ENCODE measurements at regions not wholly inside any gene's neighbourhood (a gene's known extent, or its start where the extent isn't known, plus 50 kb on each side); places are given as distances from the start of the nearest gene placed in this dataset.

DNA sequence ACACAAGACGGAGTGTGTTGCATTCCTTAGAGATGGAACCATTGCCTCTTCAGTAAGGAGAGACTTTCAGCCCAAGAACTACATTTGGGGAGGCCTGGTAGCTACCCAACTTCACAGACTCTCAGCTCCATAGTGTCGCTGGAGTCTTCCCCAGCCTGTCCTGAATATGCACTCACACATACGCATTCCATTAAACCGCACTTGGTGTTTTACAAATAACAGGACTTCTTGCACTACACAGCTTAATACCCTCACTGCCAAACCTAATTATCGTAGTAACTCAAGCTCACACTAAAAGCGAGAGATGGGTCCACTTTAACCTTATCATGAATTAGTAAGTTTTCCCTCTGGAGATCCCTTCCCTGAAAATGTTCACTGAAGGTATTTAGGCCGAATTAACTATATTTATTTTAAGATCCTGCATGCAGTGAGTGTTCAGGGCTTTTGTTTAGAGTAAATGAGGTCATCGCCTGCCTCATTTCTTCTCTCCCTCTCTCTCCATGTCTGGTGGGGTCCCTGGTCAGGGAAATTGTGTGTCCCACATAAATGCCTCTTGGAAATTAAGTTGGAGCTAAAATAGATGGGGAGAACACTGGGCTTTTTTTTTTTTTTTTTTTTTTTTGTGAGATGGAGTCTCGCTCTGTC lies 171.9 kb downstream of the FAM43A start:
- H3K4me1 ChIP-seq (ENCODE audit: control insufficient read depth in 5 of 5, insufficient read depth in 5 of 5, low read length in 5 of 5): peaks cover 0 to 13% (median 3%) of the 10 kb centered on the region in 5 donors
- no peaks in the 10 kb centered on the region for H3K9me3 ChIP-seq (ENCODE audit: control insufficient read depth in 5 of 5, low read length in 5 of 5)
- H3K36me3 ChIP-seq (ENCODE audit: control insufficient read depth in 5 of 5, insufficient read depth in 5 of 5, low read length in 5 of 5): no peaks in the 10 kb centered on the region
- H3K9ac ChIP-seq (ENCODE audit: low read length in 5 of 5): no peak overlapping the region
- H3K27ac ChIP-seq (ENCODE audit: low read depth, low read length): no peak overlapping the region
- no peak overlapping the region for H3K4me3 ChIP-seq (ENCODE audit: low read depth in 1 of 5, low read length in 5 of 5)
- no peaks in the 10 kb centered on the region for H3K27me3 ChIP-seq (ENCODE audit: control insufficient read depth in 5 of 5, insufficient read depth in 4 of 5, low read length in 5 of 5)

GRCh38 chr3:194858382-194858781 lies 172.7 kb downstream of the FAM43A start:
- H3K27me3 ChIP-seq (ENCODE audit: control insufficient read depth in 5 of 5, insufficient read depth in 4 of 5, low read length in 5 of 5): no peaks in the 10 kb centered on the region
- no peaks in the 10 kb centered on the region for H3K36me3 ChIP-seq (ENCODE audit: control insufficient read depth in 5 of 5, insufficient read depth in 5 of 5, low read length in 5 of 5)
- no peaks in the 10 kb centered on the region for H3K9me3 ChIP-seq (ENCODE audit: control insufficient read depth in 5 of 5, low read length in 5 of 5)
- H3K9ac ChIP-seq (ENCODE audit: low read length in 5 of 5): no peak overlapping the region
- H3K4me1 ChIP-seq (ENCODE audit: control insufficient read depth in 5 of 5, insufficient read depth in 5 of 5, low read length in 5 of 5): peaks cover 0 to 13% (median 3%) of the 10 kb centered on the region in 5 donors
- no peak overlapping the region for H3K27ac ChIP-seq (ENCODE audit: low read depth, low read length)
- no peak overlapping the region for H3K4me3 ChIP-seq (ENCODE audit: low read depth in 1 of 5, low read length in 5 of 5)

DNA sequence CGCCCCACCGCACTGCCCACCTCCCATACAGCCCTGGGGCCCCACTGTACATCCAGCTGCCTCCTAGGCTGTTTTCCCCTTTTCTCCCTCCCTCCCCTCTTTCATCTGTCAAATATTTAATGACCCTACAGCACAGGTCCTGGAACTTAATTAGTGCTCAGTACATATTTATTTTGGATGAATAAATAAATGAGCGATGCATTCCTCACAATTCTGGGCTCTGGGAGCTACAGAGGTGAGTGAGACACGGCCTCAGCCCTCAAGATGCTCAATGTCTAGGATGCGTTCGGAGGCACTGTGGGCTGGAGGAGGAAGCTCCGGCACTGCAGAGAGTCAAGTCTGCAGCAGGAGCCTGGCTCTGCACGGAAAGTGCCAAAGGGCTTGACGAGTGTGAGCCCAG lies 175.0 kb downstream of the FAM43A start:
- Histone ChIP-seq H3K4me3 (ENCODE audit: low read depth in 1 of 5, low read length in 5 of 5) (no peak overlapping the region), H3K27ac (ENCODE audit: low read depth, low read length) (no peak overlapping the region), H3K27me3 (ENCODE audit: control insufficient read depth in 5 of 5, insufficient read depth in 4 of 5, low read length in 5 of 5) (no peaks in the 10 kb centered on the region), H3K9ac (ENCODE audit: low read length in 5 of 5) (no peak overlapping the region), H3K9me3 (ENCODE audit: control insufficient read depth in 5 of 5, low read length in 5 of 5) (no peaks in the 10 kb centered on the region), H3K36me3 (ENCODE audit: control insufficient read depth in 5 of 5, insufficient read depth in 5 of 5, low read length in 5 of 5) (no peaks in the 10 kb centered on the region), H3K4me1 (ENCODE audit: control insufficient read depth in 5 of 5, insufficient read depth in 5 of 5, low read length in 5 of 5) (peaks cover 0 to 14% (median 5%) of the 10 kb centered on the region in 5 donors)

- no peaks in the 10 kb centered on the region for H3K27me3 ChIP-seq (ENCODE audit: control insufficient read depth in 5 of 5, insufficient read depth in 4 of 5, low read length in 5 of 5)
- peaks cover 0 to 18% (median 5%) of the 10 kb centered on the region in 5 donors for H3K4me1 ChIP-seq (ENCODE audit: control insufficient read depth in 5 of 5, insufficient read depth in 5 of 5, low read length in 5 of 5)
- H3K27ac ChIP-seq (ENCODE audit: low read depth, low read length): no peak overlapping the region
- no peak overlapping the region for H3K9ac ChIP-seq (ENCODE audit: low read length in 5 of 5)
- H3K4me3 ChIP-seq (ENCODE audit: low read depth in 1 of 5, low read length in 5 of 5): no peak overlapping the region
- no peaks in the 10 kb centered on the region for H3K9me3 ChIP-seq (ENCODE audit: control insufficient read depth in 5 of 5, low read length in 5 of 5)
- no peaks in the 10 kb centered on the region for H3K36me3 ChIP-seq (ENCODE audit: control insufficient read depth in 5 of 5, insufficient read depth in 5 of 5, low read length in 5 of 5)
Measured at GRCh38 chr3:194861375-194861774, 175.7 kb downstream of the FAM43A start.

DNA sequence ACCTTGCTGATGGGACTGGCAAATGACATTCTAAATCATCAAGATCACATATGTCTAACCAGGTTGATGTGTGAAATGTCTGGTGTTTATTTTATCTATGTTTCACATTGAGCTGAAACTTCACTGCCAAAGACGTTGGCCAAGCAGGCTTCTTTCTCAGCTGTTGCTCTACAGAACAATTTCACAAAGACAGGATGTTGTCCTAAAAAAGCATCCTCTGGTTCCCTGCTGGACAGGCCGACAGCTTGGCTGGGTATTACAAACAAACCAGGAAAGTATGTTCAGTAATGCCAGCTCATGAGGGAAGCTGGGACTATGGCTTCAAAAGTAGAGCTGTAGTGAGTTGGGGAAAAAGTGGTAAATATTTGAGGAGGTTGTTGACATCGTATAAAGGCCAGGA lies 179.4 kb downstream of the FAM43A start:
- Histone ChIP-seq H3K4me3 (ENCODE audit: low read depth in 1 of 5, low read length in 5 of 5) (no peak overlapping the region), H3K9me3 (ENCODE audit: control insufficient read depth in 5 of 5, low read length in 5 of 5) (peaks cover 0 to 4% (median 3%) of the 10 kb centered on the region in 5 donors), H3K4me1 (ENCODE audit: control insufficient read depth in 5 of 5, insufficient read depth in 5 of 5, low read length in 5 of 5) (peaks cover 5 to 39% (median 14%) of the 10 kb centered on the region in 5 donors), H3K36me3 (ENCODE audit: control insufficient read depth in 5 of 5, insufficient read depth in 5 of 5, low read length in 5 of 5) (no peaks in the 10 kb centered on the region), H3K9ac (ENCODE audit: low read length in 5 of 5) (peak overlapping the region in 1 of 5 donors; percentile 12), H3K27me3 (ENCODE audit: control insufficient read depth in 5 of 5, insufficient read depth in 4 of 5, low read length in 5 of 5) (no peaks in the 10 kb centered on the region), H3K27ac (ENCODE audit: low read depth, low read length) (no peak overlapping the region)

GRCh38 chr3:194865615-194866014 lies 179.9 kb downstream of the FAM43A start:
- H3K27ac ChIP-seq (ENCODE audit: low read depth, low read length): no peak overlapping the region
- peaks cover 5 to 39% (median 16%) of the 10 kb centered on the region in 5 donors for H3K4me1 ChIP-seq (ENCODE audit: control insufficient read depth in 5 of 5, insufficient read depth in 5 of 5, low read length in 5 of 5)
- H3K4me3 ChIP-seq (ENCODE audit: low read depth in 1 of 5, low read length in 5 of 5): no peak overlapping the region
- no peaks in the 10 kb centered on the region for H3K36me3 ChIP-seq (ENCODE audit: control insufficient read depth in 5 of 5, insufficient read depth in 5 of 5, low read length in 5 of 5)
- peaks cover 0 to 2% (median 0%) of the 10 kb centered on the region in 5 donors for H3K27me3 ChIP-seq (ENCODE audit: control insufficient read depth in 5 of 5, insufficient read depth in 4 of 5, low read length in 5 of 5)
- H3K9me3 ChIP-seq (ENCODE audit: control insufficient read depth in 5 of 5, low read length in 5 of 5): peaks cover 0 to 6% (median 4%) of the 10 kb centered on the region in 5 donors
- peak overlapping the region in 1 of 5 donors; percentile 12 for H3K9ac ChIP-seq (ENCODE audit: low read length in 5 of 5)

DNA sequence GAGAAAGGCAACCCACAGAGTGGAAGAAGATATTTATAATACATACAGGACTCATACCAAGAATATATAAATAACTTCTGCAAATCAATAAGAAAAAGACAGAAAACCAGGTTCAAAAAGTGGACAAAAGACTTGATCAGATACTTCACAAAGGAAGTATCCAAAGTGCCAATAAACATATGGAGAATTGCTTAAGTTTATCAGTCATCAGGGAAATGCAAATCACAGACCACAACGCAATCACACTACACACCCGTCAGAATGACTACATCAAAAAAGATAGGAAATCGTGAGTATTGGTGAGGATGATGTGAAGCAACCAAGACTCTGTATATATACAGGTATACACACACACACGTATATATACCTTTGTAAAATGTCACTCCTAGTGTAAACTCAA lies 180.6 kb downstream of the FAM43A start:
- Histone ChIP-seq H3K36me3 (ENCODE audit: control insufficient read depth in 5 of 5, insufficient read depth in 5 of 5, low read length in 5 of 5) (no peaks in the 10 kb centered on the region), H3K4me1 (ENCODE audit: control insufficient read depth in 5 of 5, insufficient read depth in 5 of 5, low read length in 5 of 5) (peaks cover 5 to 44% (median 20%) of the 10 kb centered on the region in 5 donors), H3K9me3 (ENCODE audit: control insufficient read depth in 5 of 5, low read length in 5 of 5) (peaks cover 0 to 6% (median 4%) of the 10 kb centered on the region in 5 donors), H3K27me3 (ENCODE audit: control insufficient read depth in 5 of 5, insufficient read depth in 4 of 5, low read length in 5 of 5) (peaks cover 0 to 5% (median 0%) of the 10 kb centered on the region in 5 donors), H3K27ac (ENCODE audit: low read depth, low read length) (no peak overlapping the region), H3K4me3 (ENCODE audit: low read depth in 1 of 5, low read length in 5 of 5) (no peak overlapping the region), H3K9ac (ENCODE audit: low read length in 5 of 5) (no peak overlapping the region)

DNA sequence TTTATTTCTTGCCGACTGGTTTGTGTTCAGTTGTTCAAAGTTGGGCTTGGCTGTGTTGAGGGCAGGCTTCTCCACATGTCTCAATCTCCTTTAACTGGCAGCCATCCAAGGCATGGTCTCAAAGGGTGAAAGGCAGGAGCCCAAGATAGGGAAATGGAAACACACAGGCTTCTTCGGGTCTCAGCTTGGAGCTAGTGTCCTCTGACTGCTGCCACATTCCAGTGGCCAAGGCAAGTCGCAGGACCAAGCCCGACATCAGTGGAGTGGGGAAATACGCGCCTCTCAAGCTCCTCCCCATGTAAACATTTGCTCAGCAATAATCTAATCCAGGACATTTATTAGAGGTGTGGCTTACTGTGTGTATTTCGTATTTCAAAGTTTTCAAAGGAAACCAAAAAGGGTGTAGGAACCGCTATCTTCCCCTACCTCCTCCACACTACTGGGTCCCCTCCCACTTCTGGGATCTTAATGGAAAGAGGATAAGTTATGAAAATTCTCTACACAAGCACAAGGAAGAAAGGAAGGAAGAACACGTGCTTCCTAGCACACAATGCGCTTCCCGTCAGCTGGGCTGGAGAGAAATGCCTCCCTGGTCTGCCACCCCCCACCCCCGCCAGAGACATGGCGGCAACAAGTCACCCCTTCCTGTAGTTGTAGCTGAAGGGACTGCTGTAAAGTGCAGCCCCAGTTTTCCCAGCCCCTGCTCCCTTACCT lies 181.7 kb downstream of the FAM43A start:
- Histone ChIP-seq H3K4me3 (ENCODE audit: low read depth in 1 of 5, low read length in 5 of 5) (peak overlapping the region in 3 of 5 donors; percentile 28 to 38 (median 34)), H3K36me3 (ENCODE audit: control insufficient read depth in 5 of 5, insufficient read depth in 5 of 5, low read length in 5 of 5) (no peaks in the 10 kb centered on the region), H3K4me1 (ENCODE audit: control insufficient read depth in 5 of 5, insufficient read depth in 5 of 5, low read length in 5 of 5) (peaks cover 6 to 52% (median 31%) of the 10 kb centered on the region in 5 donors), H3K27me3 (ENCODE audit: control insufficient read depth in 5 of 5, insufficient read depth in 4 of 5, low read length in 5 of 5) (peaks cover 0 to 8% (median 0%) of the 10 kb centered on the region in 5 donors), H3K9me3 (ENCODE audit: control insufficient read depth in 5 of 5, low read length in 5 of 5) (peaks cover 0 to 6% (median 4%) of the 10 kb centered on the region in 5 donors), H3K9ac (ENCODE audit: low read length in 5 of 5) (peak overlapping the region in 1 of 5 donors; percentile 49), H3K27ac (ENCODE audit: low read depth, low read length) (peak overlapping the region; percentile 51)

DNA sequence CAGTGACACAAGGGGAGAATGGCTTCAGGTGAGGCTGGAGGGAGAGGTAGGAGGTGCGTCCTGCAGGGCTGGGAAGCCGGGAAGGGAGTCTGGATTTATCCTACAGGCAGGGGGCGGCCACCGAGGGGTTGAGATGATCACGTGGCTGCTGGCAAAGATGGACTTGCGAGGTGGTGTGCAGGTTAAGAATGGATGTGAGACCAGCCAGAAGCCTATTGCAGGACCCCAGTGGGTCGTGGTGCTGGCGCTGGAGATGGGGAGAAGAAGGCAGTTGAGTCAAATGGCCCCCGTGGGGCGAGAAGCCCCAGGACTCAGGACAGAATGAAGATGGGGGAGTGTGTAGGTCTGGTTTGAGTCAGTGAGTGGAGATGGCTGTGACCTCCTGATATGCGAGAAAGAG lies 183.1 kb downstream of the FAM43A start:
- H3K9me3 ChIP-seq (ENCODE audit: control insufficient read depth in 5 of 5, low read length in 5 of 5): peaks cover 0 to 6% (median 4%) of the 10 kb centered on the region in 5 donors
- H3K4me1 ChIP-seq (ENCODE audit: control insufficient read depth in 5 of 5, insufficient read depth in 5 of 5, low read length in 5 of 5): peaks cover 6 to 55% (median 32%) of the 10 kb centered on the region in 5 donors
- no peaks in the 10 kb centered on the region for H3K36me3 ChIP-seq (ENCODE audit: control insufficient read depth in 5 of 5, insufficient read depth in 5 of 5, low read length in 5 of 5)
- no peak overlapping the region for H3K27ac ChIP-seq (ENCODE audit: low read depth, low read length)
- H3K4me3 ChIP-seq (ENCODE audit: low read depth in 1 of 5, low read length in 5 of 5): no peak overlapping the region
- H3K9ac ChIP-seq (ENCODE audit: low read length in 5 of 5): no peak overlapping the region
- peaks cover 0 to 8% (median 0%) of the 10 kb centered on the region in 5 donors for H3K27me3 ChIP-seq (ENCODE audit: control insufficient read depth in 5 of 5, insufficient read depth in 4 of 5, low read length in 5 of 5)
